ENCODE measurements at regions not wholly inside any gene's neighbourhood (a gene's known extent, or its start where the extent isn't known, plus 50 kb on each side); places are given as distances from the start of the nearest gene placed in this dataset.

- Histone ChIP-seq H3K27me3 (ENCODE audit: low read depth, low read length) (0 out of 2 replicates have a peak, but pooled peaks cover 4% of the 10 kb centered on the region), H3K9ac (ENCODE audit: low read length) (no peak overlapping the region), H4K20me1 (ENCODE audit: insufficient read depth, low read length) (no peaks in the 10 kb centered on the region), H3K4me2 (ENCODE audit: low read length) (no peak overlapping the region), H3K4me1 (ENCODE audit: low read length) (peaks cover 13% of the 10 kb centered on the region), H3K9me3 (ENCODE audit: insufficient read depth, low read length) (no peaks in the 10 kb centered on the region), H3K4me3 (ENCODE audit: low read length) (no peak overlapping the region), H3K36me3 (replicated peaks; ENCODE audit: low read depth, low read length) (no peaks in the 10 kb centered on the region), H2AFZ (ENCODE audit: low read depth, low read length) (no peak overlapping the region), H3K27ac (ENCODE audit: low read length) (no peak overlapping the region), H3K79me2 (ENCODE audit: low read length) (no peaks in the 10 kb centered on the region)
- TF ChIP-seq EZH2phosphoT487 (IDR thresholded peaks at IDR 0.05; ENCODE audit: low read depth) (no peak), CTCF (IDR thresholded peaks at IDR 0.05; ENCODE audit: low read depth, low read length) (no peak)
Measured at GRCh38 chr2:129709956-129710598, 269.4 kb upstream of the RAB6C start.

- Histone ChIP-seq H3K27me3 (ENCODE audit: low read depth, low read length) (0 out of 2 replicates have a peak, but pooled peaks cover 4% of the 10 kb centered on the region), H3K79me2 (ENCODE audit: low read length) (no peaks in the 10 kb centered on the region), H2AFZ (ENCODE audit: low read depth, low read length) (no peak overlapping the region), H3K4me1 (ENCODE audit: low read length) (peaks cover 13% of the 10 kb centered on the region), H3K9me3 (ENCODE audit: insufficient read depth, low read length) (no peaks in the 10 kb centered on the region), H3K4me2 (ENCODE audit: low read length) (no peak overlapping the region), H3K9ac (ENCODE audit: low read length) (no peak overlapping the region), H3K27ac (ENCODE audit: low read length) (no peak overlapping the region), H4K20me1 (ENCODE audit: insufficient read depth, low read length) (no peaks in the 10 kb centered on the region), H3K36me3 (replicated peaks; ENCODE audit: low read depth, low read length) (no peaks in the 10 kb centered on the region), H3K4me3 (ENCODE audit: low read length) (no peak overlapping the region)
- TF ChIP-seq EZH2phosphoT487 (IDR thresholded peaks at IDR 0.05; ENCODE audit: low read depth) (no peak), CTCF (IDR thresholded peaks at IDR 0.05; ENCODE audit: low read depth, low read length) (no peak)
Measured at GRCh38 chr2:129710670-129711495, 268.6 kb upstream of the RAB6C start.

- Histone ChIP-seq H3K4me3 (ENCODE audit: low read length) (no peak overlapping the region), H3K27me3 (ENCODE audit: low read depth, low read length) (0 out of 2 replicates have a peak, but pooled peaks cover 4% of the 10 kb centered on the region), H4K20me1 (ENCODE audit: insufficient read depth, low read length) (no peaks in the 10 kb centered on the region), H3K9ac (ENCODE audit: low read length) (no peak overlapping the region), H2AFZ (ENCODE audit: low read depth, low read length) (no peak overlapping the region), H3K27ac (ENCODE audit: low read length) (no peak overlapping the region), H3K79me2 (ENCODE audit: low read length) (no peaks in the 10 kb centered on the region), H3K36me3 (replicated peaks; ENCODE audit: low read depth, low read length) (no peaks in the 10 kb centered on the region), H3K9me3 (ENCODE audit: insufficient read depth, low read length) (no peaks in the 10 kb centered on the region), H3K4me2 (ENCODE audit: low read length) (no peak overlapping the region), H3K4me1 (ENCODE audit: low read length) (peaks cover 13% of the 10 kb centered on the region)
- TF ChIP-seq CTCF (IDR thresholded peaks at IDR 0.05; ENCODE audit: low read depth, low read length) (no peak), EZH2phosphoT487 (IDR thresholded peaks at IDR 0.05; ENCODE audit: low read depth) (no peak)
Measured at GRCh38 chr2:129711816-129712675, 267.4 kb upstream of the RAB6C start.

- H4K20me1 ChIP-seq (ENCODE audit: insufficient read depth, low read length): no peaks in the 10 kb centered on the region
- H3K27ac ChIP-seq (ENCODE audit: low read length): no peak overlapping the region
- TF ChIP-seq CTCF (IDR thresholded peaks at IDR 0.05; ENCODE audit: low read depth, low read length): no peak
- no peak for TF ChIP-seq EZH2phosphoT487 (IDR thresholded peaks at IDR 0.05; ENCODE audit: low read depth)
- H3K9me3 ChIP-seq (ENCODE audit: insufficient read depth, low read length): no peaks in the 10 kb centered on the region
- peaks cover 13% of the 10 kb centered on the region for H3K4me1 ChIP-seq (ENCODE audit: low read length)
- H3K4me3 ChIP-seq (ENCODE audit: low read length): no peak overlapping the region
- H3K36me3 ChIP-seq (replicated peaks; ENCODE audit: low read depth, low read length): no peaks in the 10 kb centered on the region
- H3K9ac ChIP-seq (ENCODE audit: low read length): no peak overlapping the region
- 0 out of 2 replicates have a peak, but pooled peaks cover 4% of the 10 kb centered on the region for H3K27me3 ChIP-seq (ENCODE audit: low read depth, low read length)
- no peak overlapping the region for H3K4me2 ChIP-seq (ENCODE audit: low read length)
- no peak overlapping the region for H2AFZ ChIP-seq (ENCODE audit: low read depth, low read length)
- H3K79me2 ChIP-seq (ENCODE audit: low read length): no peaks in the 10 kb centered on the region
Measured at GRCh38 chr2:129712676-129712985, 266.8 kb upstream of the RAB6C start.
